Astrocyte (in vitro differentiated cells and primary cell): ENCODE measurements at regions not wholly inside any gene's neighbourhood (a gene's known extent, or its start where the extent isn't known, plus 50 kb on each side); places are given as distances from the start of the nearest gene placed in this dataset.

Experiments
- DNase-seq: peaks from one replicate; pipeline ENCODE4 v3.0.0-alpha.2; 2010; ENCODE audit warnings: low read depth
- FAIRE-seq: peaks from 2 replicates; lab custom pipeline; 2011; peaks lifted over from hg19 to GRCh38; lab: Jason Lieb, UNC
- H2AFZ ChIP-seq: 2 replicates; pipeline ENCODE4 v1.6.0; 2012; ENCODE audit warnings: low read depth, low read length, inconsistent platforms
- H3K27ac ChIP-seq: 2 replicates; pipeline ENCODE4 v1.5.1; 2011; ENCODE audit warnings: low read depth, low read length, inconsistent platforms
- H3K27me3 ChIP-seq: 2 replicates; pipeline ENCODE4 v1.6.0; 2011; ENCODE audit warnings: low read length, inconsistent platforms; ENCODE audit not compliant: insufficient read depth
- H3K36me3 ChIP-seq: 2 replicates; pipeline ENCODE4 v1.5.1; 2011; ENCODE audit warnings: low read length, inconsistent platforms; ENCODE audit not compliant: insufficient read depth
- H3K4me1 ChIP-seq: 2 replicates; pipeline ENCODE4 v1.5.1; 2011; ENCODE audit warnings: low read length, inconsistent platforms; ENCODE audit not compliant: insufficient read depth
- H3K4me2 ChIP-seq: 2 replicates; pipeline ENCODE4 v1.6.0; 2012; ENCODE audit warnings: low read length, inconsistent platforms
- H3K4me3 ChIP-seq: 2 replicates; pipeline ENCODE4 v1.5.1; 2011; ENCODE audit warnings: low read depth, mild to moderate bottlenecking, low read length, inconsistent platforms; ENCODE audit not compliant: insufficient read depth
- H3K79me2 ChIP-seq: 2 replicates; pipeline ENCODE4 v1.6.0; 2012; ENCODE audit warnings: mild to moderate bottlenecking, low read length, inconsistent platforms; ENCODE audit not compliant: insufficient read depth
- H3K9ac ChIP-seq: 2 replicates; pipeline ENCODE4 v1.6.0; 2012; ENCODE audit warnings: mild to moderate bottlenecking, low read length, inconsistent platforms
- H3K9me3 ChIP-seq: 2 replicates; pipeline ENCODE4 v1.5.1; 2012; ENCODE audit warnings: low read depth, mild to moderate bottlenecking, low read length, inconsistent platforms; ENCODE audit not compliant: insufficient read depth
- H4K20me1 ChIP-seq: 2 replicates; pipeline ENCODE4 v1.6.0; 2012; ENCODE audit warnings: low read length, inconsistent platforms; ENCODE audit not compliant: insufficient read depth
- H3K27ac Mint-ChIP-seq: one replicate; pipeline ENCODE4 v1.8.0; 2021; ENCODE audit warnings: mild to moderate bottlenecking, mixed read lengths; ENCODE audit not compliant: unreplicated experiment
- H3K27me3 Mint-ChIP-seq: one replicate; pipeline ENCODE4 v1.8.0; 2021; ENCODE audit warnings: low read depth, mixed read lengths; ENCODE audit not compliant: unreplicated experiment
- H3K36me3 Mint-ChIP-seq: one replicate; pipeline ENCODE4 v1.8.0; 2021; ENCODE audit warnings: low read depth, mixed read lengths; ENCODE audit not compliant: unreplicated experiment
- H3K4me1 Mint-ChIP-seq: one replicate; pipeline ENCODE4 v1.8.0; 2021; ENCODE audit warnings: low read depth, mixed read lengths; ENCODE audit not compliant: unreplicated experiment
- H3K4me3 Mint-ChIP-seq: one replicate; pipeline ENCODE4 v1.8.0; 2021; ENCODE audit warnings: mild to moderate bottlenecking, moderate library complexity, mixed read lengths; ENCODE audit not compliant: unreplicated experiment
- H3K9me3 Mint-ChIP-seq: one replicate; pipeline ENCODE4 v1.8.0; 2021; ENCODE audit warnings: mild to moderate bottlenecking, mixed read lengths; ENCODE audit not compliant: unreplicated experiment
- EZH2 ChIP-seq: IDR thresholded peaks from 2 replicates; pipeline ENCODE4 v1.6.1; 2012; ENCODE audit warnings: mild to moderate bottlenecking, low read length, inconsistent platforms; ENCODE audit not compliant: insufficient read depth
- TF ChIP-seq, protein P1 (sequence below): IDR thresholded peaks from 2 replicates; pipeline ENCODE4 v1.5.1; 2011; ENCODE audit warnings: low read depth, mild to moderate bottlenecking, inconsistent platforms, low read length, moderate library complexity; ENCODE audit not compliant: insufficient read depth

- Mint-ChIP-seq H3K27ac (no peak overlapping the region), H3K9me3 (no peaks in the 10 kb centered on the region), H3K27me3 (peaks cover 2% of the 10 kb centered on the region), H3K36me3 (no peaks in the 10 kb centered on the region), H3K4me1 (no peaks in the 10 kb centered on the region), H3K4me3 (no peak overlapping the region)
- H2AFZ ChIP-seq, result no peak overlapping the region
- no peak for TF ChIP-seq EZH2
- TF ChIP-seq, protein P1, sequence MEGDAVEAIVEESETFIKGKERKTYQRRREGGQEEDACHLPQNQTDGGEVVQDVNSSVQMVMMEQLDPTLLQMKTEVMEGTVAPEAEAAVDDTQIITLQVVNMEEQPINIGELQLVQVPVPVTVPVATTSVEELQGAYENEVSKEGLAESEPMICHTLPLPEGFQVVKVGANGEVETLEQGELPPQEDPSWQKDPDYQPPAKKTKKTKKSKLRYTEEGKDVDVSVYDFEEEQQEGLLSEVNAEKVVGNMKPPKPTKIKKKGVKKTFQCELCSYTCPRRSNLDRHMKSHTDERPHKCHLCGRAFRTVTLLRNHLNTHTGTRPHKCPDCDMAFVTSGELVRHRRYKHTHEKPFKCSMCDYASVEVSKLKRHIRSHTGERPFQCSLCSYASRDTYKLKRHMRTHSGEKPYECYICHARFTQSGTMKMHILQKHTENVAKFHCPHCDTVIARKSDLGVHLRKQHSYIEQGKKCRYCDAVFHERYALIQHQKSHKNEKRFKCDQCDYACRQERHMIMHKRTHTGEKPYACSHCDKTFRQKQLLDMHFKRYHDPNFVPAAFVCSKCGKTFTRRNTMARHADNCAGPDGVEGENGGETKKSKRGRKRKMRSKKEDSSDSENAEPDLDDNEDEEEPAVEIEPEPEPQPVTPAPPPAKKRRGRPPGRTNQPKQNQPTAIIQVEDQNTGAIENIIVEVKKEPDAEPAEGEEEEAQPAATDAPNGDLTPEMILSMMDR, result no peak
- no peak overlapping the region for H3K4me2 ChIP-seq
- H4K20me1 ChIP-seq, result no peaks in the 10 kb centered on the region
- DNase-seq, result peak; percentile 15
- H3K79me2 ChIP-seq, result no peaks in the 10 kb centered on the region
- FAIRE-seq, result no peak
- H3K9me3 ChIP-seq, result peaks cover 3% of the 10 kb centered on the region
- H3K36me3 ChIP-seq, result no peaks in the 10 kb centered on the region
- no peak overlapping the region for H3K4me3 ChIP-seq
- H3K9ac ChIP-seq, result no peak overlapping the region
- H3K27me3 ChIP-seq, result no peaks in the 10 kb centered on the region
- H3K4me1 ChIP-seq, result no peaks in the 10 kb centered on the region
- H3K27ac ChIP-seq, result no peak overlapping the region
These were observed 128.2 kb downstream of the AKAIN1 start for GRCh38 chr18:5068851-5069250.

GRCh38 chr18:5066380-5066977, 130.6 kb downstream of the AKAIN1 start:
- no peaks in the 10 kb centered on the region for H3K27me3 ChIP-seq
- no peak for DNase-seq
- no peak for FAIRE-seq

GRCh38 chr18:5065615-5066014, 131.4 kb downstream of the AKAIN1 start:
- no peaks in the 10 kb centered on the region for H3K36me3 ChIP-seq
- H3K27ac Mint-ChIP-seq, result no peak overlapping the region
- H3K79me2 ChIP-seq, result no peaks in the 10 kb centered on the region
- no peak overlapping the region for H3K9ac ChIP-seq
- H3K27ac ChIP-seq, result no peak overlapping the region
- DNase-seq, result no peak
- H3K4me1 ChIP-seq, result no peaks in the 10 kb centered on the region
- peaks cover 2% of the 10 kb centered on the region for H3K9me3 Mint-ChIP-seq
- H3K4me3 ChIP-seq, result no peak overlapping the region
- TF ChIP-seq, protein P1, result no peak
- no peak for TF ChIP-seq EZH2
- no peaks in the 10 kb centered on the region for H3K4me1 Mint-ChIP-seq
- no peaks in the 10 kb centered on the region for H4K20me1 ChIP-seq
- no peak overlapping the region for H3K4me3 Mint-ChIP-seq
- H3K36me3 Mint-ChIP-seq, result peaks cover 2% of the 10 kb centered on the region
- H3K27me3 Mint-ChIP-seq, result peaks cover 2% of the 10 kb centered on the region
- no peak overlapping the region for H3K4me2 ChIP-seq
- no peaks in the 10 kb centered on the region for H3K27me3 ChIP-seq
- peaks cover 3% of the 10 kb centered on the region for H3K9me3 ChIP-seq
- FAIRE-seq, result no peak
- H2AFZ ChIP-seq, result no peak overlapping the region

More at GRCh38 chr18:5066380-5066977, 130.6 kb downstream of the AKAIN1 start:
- Histone ChIP-seq H3K4me2 (no peak overlapping the region), H3K4me1 (no peaks in the 10 kb centered on the region), H3K79me2 (no peaks in the 10 kb centered on the region), H3K27ac (no peak overlapping the region), H3K4me3 (no peak overlapping the region), H3K9ac (no peak overlapping the region), H4K20me1 (no peaks in the 10 kb centered on the region), H2AFZ (no peak overlapping the region), H3K9me3 (peaks cover 3% of the 10 kb centered on the region), H3K36me3 (no peaks in the 10 kb centered on the region)
- TF ChIP-seq EZH2, result no peak
- TF ChIP-seq, protein P1, result no peak
- peaks cover 2% of the 10 kb centered on the region for H3K27me3 Mint-ChIP-seq
- no peak overlapping the region for H3K27ac Mint-ChIP-seq
- peaks cover 2% of the 10 kb centered on the region for H3K36me3 Mint-ChIP-seq
- H3K4me3 Mint-ChIP-seq, result no peak overlapping the region
- H3K4me1 Mint-ChIP-seq, result no peaks in the 10 kb centered on the region
- H3K9me3 Mint-ChIP-seq, result peaks cover 2% of the 10 kb centered on the region
